Panc1 (cell line): ENCODE measurements at regions not wholly inside any gene's neighbourhood (a gene's known extent, or its start where the extent isn't known, plus 50 kb on each side); places are given as distances from the start of the nearest gene placed in this dataset.

Source experiments
- CTCF ChIP-seq: fragments of 450-650 bp; IDR thresholded peaks from 2 replicates; pipeline ENCODE4 v1.5.1; 2017; ENCODE audit warnings: mild to moderate bottlenecking
- POLR2AphosphoS5 ChIP-seq: IDR thresholded peaks from 2 replicates; pipeline ENCODE4 v1.6.1; 2012; ENCODE audit warnings: mild to moderate bottlenecking, low read depth, low read length, moderate library complexity

GRCh38 chr17:77527836-77528505 is 387.2 kb downstream of the SEC14L1 start:
- TF ChIP-seq CTCF, result no peak
- TF ChIP-seq POLR2AphosphoS5, result no peak
